Activated naive CD4-positive, alpha-beta T cell treated with anti-CD3 and anti-CD28 coated beads, Interleukin-2, amount 50 U/mL, for 16 hours (primary cell): ENCODE measurements at regions not wholly inside any gene's neighbourhood (a gene's known extent, or its start where the extent isn't known, plus 50 kb on each side); places are given as distances from the start of the nearest gene placed in this dataset.

ENCODE experiments used
- DNase-seq: peaks from one replicate; pipeline ENCODE4 v3.0.0-alpha.2; 2020

GRCh38 chr2:136259551-136259950, 141.6 kb upstream of the CXCR4 start:
- no peak for DNase-seq

- DNase-seq, result no peak
These were observed 139.9 kb upstream of the CXCR4 start for GRCh38 chr2:136257893-136258292.

GRCh38 chr2:136255648-136256461, 137.9 kb upstream of the CXCR4 start:
- DNase-seq, result no peak

- no peak for DNase-seq
These were observed 137.2 kb upstream of the CXCR4 start for GRCh38 chr2:136255127-136255526.

GRCh38 chr2:136254681-136255080, 136.7 kb upstream of the CXCR4 start:
- DNase-seq, result no peak

GRCh38 chr2:136253288-136254004, 135.5 kb upstream of the CXCR4 start:
- no peak for DNase-seq

- DNase-seq, result no peak
These were observed 134.1 kb upstream of the CXCR4 start for GRCh38 chr2:136251885-136252585.

- no peak for DNase-seq
These were observed 133.4 kb upstream of the CXCR4 start for GRCh38 chr2:136251197-136251884.

- no peak for DNase-seq
These were observed 132.2 kb upstream of the CXCR4 start for GRCh38 chr2:136250131-136250530.

- no peak for DNase-seq
These were observed 131.0 kb upstream of the CXCR4 start for GRCh38 chr2:136248907-136249306.

- DNase-seq, result no peak
These were observed 130.3 kb upstream of the CXCR4 start for GRCh38 chr2:136248242-136248641.

- DNase-seq, result peak; percentile 40
These were observed 129.4 kb upstream of the CXCR4 start for GRCh38 chr2:136247204-136247950.

GRCh38 chr2:136246086-136246669, 128.2 kb upstream of the CXCR4 start:
- no peak for DNase-seq

GRCh38 chr2:136245211-136245610, 127.3 kb upstream of the CXCR4 start:
- DNase-seq, result no peak

- DNase-seq, result no peak
These were observed 126.6 kb upstream of the CXCR4 start for GRCh38 chr2:136244536-136244885.

GRCh38 chr2:136243638-136244535, 125.9 kb upstream of the CXCR4 start:
- DNase-seq, result no peak

- DNase-seq, result no peak
These were observed 124.8 kb upstream of the CXCR4 start for GRCh38 chr2:136242687-136243277.

GRCh38 chr2:136242100-136242499, 124.2 kb upstream of the CXCR4 start:
- DNase-seq, result no peak

- no peak for DNase-seq
These were observed 121.2 kb upstream of the CXCR4 start for GRCh38 chr2:136239079-136239685.
